LHCN-M2 (cell line): ENCODE measurements at regions not wholly inside any gene's neighbourhood (a gene's known extent, or its start where the extent isn't known, plus 50 kb on each side); places are given as distances from the start of the nearest gene placed in this dataset.

ENCODE experiments used
- DNase-seq: peaks from one replicate; pipeline ENCODE4 v3.0.0-alpha.2; 2012; ENCODE audit warnings: low read depth

DNA sequence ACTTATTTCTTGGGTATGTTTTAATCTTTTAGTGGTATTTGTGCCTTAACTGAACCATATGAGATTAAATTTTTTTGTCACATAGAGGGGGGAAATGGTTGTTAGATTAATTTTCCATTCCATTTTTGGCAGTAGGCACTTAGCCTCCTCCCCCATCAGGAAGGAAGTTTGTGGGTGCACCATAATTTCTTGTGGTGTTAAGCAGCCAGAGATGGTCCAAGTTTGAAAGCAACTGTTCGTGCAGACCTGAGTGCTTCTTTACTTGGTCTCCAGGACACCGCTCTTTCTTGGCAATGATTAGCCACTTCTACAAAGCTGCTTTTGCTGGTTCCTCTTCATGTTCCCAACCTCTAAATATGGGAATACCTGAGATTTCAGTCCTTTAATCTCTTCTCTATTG lies 92.7 kb upstream of the RPL34 start:
- DNase-seq, result no peak

DNA sequence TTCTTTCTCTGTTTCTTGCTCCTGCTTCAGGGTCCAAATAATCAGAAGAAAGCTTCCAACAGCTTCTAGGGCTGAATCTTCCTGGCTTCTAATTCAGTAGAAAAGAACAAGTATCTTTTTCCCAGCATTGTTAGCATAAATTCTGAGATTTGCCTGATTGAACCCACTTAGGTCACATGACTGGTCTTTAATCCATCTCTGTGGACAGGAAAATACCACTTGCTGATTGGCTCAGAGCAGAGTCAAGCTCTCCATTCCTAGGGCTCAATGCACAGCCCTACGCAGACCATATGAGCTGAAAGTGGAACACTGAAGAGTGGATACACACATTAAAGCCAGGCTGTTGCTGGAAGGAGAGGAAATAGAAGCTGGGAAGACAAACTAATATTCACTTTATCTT lies 99.6 kb upstream of the RPL34 start:
- DNase-seq, result no peak

DNA sequence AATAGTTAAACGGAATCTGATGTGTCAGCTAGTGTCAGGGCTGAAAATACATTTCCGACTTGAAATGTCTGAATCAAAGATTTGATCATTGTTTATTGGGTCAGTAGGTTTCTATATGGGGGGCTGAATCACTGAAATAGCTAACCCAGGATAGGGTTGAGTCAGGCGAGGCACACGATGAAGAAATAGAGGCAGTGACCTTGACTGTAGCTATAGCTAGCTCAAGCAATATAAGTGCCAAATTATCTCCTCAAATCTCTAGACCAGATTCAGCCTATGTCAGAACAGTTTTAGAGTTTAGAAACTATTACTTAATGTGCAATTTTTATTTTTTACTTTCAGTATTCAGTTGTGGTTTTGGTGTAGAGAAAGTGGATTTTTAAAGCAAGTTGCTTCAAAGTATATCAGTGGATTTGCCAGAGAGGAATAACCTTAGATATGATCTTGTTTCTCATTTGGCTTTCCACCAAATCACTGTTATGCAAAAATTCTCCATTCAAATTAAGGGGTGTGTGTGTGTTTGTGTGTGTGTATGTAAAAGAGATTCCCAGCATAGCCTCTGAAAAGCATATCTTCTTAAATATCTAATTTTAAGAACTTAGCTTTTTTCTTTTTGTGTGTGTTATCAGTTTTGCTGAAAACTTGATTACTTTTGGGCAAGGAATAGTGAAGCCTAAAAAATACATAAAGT lies 100.3 kb upstream of the RPL34 start:
- DNase-seq, result no peak

DNA sequence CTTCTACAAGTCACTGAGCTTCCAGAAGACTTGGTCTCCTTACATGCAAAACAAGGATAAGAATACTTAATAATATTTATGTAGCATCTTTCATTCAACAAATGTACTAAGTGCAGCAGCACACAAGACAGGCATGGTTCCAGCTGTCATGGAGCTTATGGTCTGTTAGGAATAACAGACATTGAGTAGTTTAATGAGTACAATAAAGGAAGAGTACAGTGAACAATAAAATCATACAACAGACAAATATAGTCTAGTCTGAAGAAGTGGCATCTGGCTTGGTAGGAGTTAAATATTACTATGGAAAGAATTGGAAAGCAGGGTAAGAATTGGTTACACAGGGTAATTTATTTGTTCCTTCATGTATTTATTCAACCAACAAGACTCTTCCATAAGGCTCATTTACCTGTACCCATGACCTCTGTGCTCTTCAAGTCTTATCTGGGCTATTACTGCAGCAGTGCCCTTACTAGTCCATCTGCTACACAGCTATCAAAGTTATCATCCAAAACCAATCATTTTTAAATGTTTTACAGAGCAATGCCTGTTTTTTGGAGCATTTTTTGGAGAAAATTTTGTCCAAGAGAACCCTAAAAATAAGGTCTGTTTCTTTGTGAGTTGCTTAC lies 101.1 kb upstream of the RPL34 start:
- no peak for DNase-seq

DNA sequence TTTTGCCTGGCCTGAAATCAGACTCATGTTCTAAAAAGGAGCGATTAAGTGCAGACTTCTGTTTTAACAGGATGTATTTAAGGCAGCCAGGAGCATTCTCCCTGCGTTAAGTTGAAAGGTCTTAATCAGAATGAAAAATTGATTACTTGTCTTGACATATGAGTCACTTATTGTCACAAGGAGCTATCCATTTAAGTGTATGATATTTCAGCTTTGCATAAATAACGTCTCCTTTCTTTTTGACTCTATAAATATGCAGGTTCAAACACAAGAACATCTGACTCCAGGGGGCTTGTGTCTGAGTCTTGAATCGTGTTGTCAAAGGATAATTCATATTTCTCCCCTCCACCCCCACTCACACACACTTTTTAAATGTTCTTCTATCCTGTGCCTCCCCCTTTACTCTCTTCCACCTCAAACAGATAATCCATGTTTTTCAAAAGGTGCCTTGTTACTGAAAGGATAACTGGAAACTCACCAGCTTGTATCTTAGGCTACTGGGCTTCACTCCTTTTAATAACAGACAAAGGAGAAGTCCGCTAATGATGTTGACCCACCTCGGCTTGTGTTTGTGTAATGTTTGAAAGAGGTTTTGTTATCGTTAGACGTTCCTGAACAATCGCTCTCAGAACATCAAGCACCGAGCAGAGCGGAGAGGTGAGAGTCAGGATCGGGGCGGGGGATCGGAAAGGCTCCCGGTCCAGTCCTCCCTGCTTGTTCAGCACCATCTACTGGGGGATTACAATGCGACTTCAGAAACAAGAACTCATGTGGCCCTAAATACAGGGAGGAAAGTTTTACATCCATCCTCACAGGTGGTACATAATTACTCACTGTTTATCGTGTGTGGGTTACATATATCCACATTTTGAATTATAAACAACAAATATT lies 107.5 kb upstream of the RPL34 start:
- peak; percentile 57 for DNase-seq

DNA sequence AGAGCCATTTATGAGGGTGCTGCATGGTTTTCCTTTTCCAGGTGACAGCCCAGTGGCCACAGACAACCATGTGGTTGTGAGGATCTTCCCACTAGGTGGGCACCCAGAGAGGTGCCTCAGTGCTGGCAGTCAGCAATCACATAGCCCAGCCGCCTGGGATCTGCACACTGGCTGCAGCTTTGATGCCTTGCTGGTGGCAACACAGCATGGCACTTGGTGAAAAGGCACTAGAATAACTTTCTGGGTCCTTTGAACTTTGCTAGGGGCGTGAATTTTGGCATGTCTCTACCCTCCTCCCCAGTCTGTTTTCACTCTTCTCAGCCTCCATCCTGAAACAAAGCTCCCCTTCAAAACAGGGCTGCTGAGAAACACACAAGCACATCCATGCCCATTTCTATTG lies 108.8 kb upstream of the RPL34 start:
- no peak for DNase-seq

DNA sequence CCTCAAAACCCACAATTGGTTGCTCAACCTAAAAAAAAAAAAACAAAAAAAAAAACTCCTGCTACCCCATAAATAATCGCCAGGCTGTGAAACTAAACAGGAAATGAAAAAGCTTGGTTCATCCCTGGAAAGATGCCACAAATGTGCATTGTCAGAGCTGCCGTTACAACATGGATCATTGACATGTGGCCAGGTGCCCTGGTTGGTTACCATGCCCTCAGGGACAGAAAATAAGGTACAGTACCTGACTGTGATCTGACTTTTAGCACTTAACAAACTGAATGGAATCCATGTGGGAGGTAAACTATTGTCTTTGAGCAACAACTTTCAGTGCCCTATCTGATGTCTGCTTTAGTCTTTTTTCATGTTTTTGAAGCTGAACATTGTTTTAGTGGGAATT lies 118.0 kb upstream of the RPL34 start:
- peak; percentile 23 for DNase-seq

DNA sequence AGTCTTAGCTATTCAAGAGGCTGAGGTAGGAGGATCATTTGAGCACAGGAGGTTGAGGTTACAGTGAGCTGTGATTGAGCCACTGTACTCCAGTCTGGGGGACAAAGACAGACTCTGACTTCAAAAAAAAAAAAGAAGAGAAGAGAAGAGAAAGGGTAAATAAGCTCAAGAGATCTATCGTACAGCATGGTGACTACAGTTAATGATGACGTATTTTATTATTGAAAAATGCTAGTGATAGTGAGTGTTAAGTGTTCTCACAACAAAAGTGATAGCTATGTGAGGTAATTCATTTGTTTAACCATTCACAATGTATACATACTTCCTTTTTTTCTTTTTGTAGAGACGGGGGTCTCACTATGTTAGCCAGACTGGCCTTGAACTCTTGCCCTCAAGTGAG lies 121.5 kb upstream of the RPL34 start:
- DNase-seq, result no peak

DNA sequence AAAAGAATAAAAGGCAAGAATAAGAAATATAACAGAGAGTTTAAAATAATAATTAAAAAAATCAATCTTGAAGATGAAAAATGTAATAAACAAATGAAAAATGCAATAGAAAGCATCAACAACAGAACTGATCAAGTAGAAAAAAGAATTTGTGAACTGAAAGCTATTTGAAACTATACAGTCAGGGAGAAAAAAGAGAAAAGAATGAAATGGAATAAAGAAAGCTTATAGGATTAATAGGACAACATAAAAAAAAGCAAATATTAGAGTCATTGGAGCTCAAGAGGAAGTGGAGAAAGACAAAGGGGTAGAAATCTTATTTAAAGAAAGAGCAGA lies 126.8 kb upstream of the RPL34 start:
- DNase-seq, result no peak

DNA sequence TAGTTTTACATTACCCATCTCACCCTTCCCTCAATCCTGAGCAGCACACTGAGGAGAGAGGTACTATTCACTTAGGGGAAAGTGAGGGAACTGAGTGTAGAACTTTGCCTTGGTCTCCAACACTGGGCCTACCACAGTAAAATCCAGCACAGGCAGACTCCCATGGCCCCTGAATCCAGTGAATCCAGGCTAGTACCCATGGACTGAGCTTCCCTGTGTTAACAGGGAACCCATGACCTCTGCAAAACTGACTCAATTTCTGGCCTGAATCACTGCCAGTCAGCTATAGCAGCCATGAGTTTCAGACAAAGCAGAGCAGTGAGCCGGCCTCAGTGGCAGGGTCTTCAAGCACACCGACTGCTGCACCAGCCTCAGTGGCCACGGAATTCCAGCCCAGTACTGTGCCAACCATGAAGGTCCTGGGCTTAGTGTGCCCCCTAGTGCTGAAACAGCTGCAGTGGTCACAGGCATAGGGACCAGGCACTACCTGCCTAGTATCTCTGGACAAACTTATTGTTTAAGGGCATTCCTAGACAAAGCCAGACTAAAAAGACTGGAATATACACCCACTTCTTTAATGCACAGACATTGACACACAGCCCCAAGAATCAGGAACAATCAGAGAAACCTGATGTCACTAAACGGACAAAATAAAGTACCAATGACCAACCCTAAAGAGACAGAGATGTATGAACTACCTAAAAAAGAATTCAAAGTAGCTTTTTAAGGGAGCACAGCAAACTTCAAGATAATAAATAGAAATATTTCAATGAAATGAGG lies 127.4 kb upstream of the RPL34 start:
- DNase-seq, result no peak

DNA sequence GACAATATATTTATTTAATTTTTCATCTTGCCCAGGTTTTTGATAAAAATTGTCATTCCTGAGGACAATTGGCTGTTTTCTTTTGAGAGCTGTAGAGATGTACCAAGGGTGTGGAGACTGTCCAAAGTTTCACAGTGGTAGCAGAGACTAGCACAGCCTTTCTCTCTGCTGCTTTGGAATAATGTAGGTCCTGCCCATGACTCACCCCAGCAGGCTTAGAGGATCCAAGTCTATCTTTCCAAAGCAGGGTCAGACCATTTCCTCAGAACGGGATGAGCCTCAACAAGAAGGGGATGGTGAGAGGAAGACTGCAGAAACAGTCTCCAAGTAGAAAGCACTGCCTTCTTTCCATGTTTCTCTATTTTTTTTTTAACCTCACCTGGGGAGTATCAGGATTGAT lies 131.5 kb upstream of the RPL34 start:
- no peak for DNase-seq

DNA sequence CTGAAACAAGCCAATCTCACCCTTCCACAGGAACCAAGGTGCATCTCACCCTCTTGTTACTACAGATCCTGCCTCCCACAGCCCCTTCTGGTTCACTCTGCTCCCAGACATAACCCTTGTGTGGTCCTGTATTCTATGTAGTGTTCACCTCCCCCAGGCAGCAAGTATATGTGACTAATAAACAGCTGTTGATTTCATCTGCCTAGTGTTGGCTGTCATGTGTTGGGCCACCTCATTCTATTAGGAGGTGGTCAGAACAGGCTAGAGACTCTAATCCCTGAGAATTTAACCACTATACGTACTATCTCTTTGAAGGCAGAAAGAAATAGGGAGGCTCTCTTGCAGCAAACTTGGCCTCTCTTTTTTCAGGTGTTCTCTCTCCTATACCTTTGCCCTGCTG lies 134.3 kb upstream of the RPL34 start:
- DNase-seq, result peak; percentile 73

DNA sequence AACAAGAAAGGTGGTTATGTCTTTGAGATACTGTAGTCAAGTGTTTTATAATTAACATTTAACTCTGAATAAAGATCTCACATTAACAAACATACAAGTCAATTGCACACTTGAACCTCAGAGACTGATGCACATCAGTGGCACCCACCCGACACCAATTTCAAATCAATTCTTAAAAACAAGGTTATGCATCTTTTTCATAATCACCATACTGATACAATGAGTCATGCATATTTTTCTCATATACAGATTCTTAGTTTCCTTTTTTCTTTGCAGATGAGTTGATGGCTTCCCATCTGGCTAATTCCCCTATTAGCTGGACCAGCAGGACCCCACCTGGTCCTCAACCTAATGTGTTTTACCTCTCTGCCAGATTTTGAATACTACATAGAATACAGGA lies 136.2 kb upstream of the RPL34 start:
- DNase-seq, result peak; percentile 25

DNA sequence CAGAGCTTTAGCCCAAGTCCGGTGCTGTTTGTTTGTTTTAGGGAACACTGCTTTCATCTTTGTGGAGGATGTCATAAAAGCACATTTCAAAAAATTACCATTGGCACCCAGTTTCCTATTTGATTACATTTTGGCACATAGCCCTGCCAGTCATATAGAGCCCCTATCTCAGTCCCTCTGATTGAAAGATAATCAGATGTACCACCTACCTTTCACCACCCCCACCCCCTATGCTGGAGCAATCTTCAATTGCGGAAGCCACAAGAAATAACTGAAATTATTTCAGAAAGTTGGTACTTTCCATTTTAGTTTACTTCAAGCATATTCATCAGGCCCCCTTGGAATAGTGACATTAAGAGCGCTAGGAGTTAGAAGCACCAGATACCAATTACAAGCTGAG lies 136.7 kb upstream of the RPL34 start:
- no peak for DNase-seq

DNA sequence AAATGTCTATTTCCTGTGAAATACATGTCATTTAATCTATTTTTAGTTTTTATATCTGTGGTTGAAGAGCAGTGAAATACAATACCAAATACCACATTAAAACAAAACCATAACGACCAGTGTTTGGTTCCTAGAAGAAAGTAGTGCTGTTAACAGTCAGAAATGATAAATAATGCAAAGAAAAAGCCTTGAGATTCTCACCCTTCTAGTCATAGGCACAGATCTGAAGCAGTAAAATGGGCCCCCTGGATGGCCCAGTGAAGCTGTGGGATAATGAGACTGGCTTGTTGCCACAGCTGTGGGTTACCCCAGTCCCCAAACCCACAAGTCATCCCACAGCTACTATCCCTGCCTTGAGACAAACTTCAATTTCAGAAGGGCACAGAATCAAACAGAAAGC lies 137.3 kb upstream of the RPL34 start:
- peak; percentile 52 for DNase-seq

DNA sequence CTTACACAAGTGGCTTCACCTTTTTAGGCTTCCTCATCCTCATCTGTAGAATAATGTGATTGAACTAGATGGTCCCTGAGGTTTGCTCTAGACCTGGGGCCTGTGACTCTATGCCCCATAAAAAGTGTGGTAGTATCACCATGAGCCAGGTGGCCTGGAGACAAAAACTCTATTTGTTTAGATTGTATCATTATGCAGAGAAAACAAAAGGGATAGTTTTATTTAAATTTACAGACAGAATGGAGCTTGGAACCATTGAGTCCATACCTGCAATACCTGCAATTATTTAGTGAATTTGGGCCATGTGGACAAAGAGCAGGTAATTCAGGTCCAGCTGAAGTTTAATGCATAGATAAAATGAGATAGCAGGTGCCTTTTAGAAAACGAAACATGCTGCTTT lies 139.5 kb upstream of the RPL34 start:
- DNase-seq, result no peak

DNA sequence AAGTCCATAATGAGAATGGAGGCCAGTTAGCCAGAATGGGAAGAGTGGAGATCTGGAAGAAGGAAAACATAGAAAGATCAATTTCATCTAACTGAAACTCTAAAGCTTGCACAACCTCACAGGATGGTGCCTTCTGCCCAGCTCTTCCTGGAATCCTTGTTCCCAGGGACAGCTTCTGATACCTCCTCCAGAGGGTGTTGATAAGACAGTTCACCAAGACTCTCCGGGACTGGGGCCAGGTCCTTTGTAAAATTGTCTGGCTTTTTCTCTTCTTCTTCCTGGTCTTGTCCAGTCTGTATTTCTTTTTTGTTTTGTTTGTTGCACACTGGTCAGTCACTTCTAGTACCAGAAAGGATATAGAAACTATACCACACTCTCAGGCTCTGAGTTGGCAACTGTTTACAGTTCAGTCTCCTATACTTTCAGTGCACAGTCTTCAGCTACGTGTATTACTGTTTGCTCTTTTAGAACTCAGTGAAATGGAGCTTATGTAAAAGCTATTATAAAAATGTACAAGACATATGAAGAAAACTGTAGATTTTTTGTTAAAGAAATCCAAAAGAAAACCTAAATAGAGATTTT lies 142.8 kb upstream of the RPL34 start:
- DNase-seq, result no peak

DNA sequence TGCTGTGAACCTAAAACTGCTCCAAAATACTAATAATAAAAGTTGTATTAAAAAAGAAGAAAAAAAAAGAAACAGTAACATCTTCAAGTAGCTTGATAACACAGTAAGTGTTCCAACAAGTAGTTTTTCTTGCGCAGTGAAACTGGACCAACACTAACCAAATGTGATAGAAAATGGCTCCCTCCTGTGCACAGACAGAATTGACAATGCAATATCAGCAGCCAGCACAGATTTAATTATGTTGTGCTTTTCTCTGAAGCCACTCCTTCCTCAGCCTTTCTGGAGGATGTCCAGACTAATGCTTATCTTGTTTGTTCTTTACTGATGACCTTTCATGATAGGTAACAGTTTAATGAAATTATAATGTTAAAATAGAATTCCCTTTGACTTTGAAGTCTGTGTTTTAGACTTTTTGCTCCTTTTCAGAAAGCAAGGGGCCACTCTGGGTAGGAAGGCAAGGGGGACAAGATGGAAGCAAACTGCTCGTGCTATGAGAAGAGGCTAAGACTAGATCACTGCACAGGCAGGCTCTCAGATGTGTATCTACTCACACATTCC lies 147.1 kb upstream of the RPL34 start:
- peak; percentile 26 for DNase-seq

DNA sequence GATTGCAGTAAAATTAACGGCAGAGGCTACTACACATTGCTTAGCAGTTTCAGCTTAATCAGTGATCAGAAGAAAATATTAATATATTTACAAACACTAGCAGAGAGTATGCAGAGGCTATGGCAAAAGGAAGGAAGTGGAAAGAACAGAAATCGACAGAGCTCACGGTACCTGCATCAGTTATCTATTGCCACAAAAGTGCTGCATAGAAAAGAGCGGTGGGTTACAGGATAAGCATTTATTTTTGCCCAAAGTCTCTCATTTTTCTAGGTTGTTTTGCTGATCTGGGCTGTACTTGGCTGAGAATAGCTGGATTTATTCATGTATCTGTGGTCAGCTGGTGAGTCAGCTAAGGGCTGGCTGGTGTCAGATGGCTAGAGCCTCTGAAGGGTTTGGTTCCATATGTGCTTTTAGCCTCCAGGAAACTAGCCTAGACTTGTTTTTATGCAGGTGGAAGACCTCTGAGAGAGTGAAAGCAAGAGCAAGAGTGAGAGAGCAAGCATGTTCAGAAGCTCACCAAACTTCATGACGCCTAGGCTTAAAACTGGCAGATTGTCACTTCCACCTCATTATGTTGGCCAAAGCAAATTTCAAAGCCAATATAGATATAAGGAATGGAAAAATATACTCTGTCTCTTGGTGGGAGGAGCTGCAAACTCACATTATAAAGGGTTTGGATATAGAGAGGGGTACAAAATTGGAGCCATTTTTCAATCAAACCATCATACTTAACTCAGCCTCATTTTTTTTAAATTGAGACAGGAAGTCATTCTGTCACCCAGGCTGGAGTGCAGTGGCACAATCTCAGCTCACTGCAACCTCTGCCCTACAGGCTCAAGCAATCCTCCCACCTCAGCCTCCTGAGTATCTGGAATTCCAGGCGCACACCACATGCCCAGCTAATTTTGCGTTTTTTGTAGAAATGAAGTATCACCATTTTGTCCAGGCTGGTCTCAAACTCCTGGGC lies 153.2 kb upstream of the RPL34 start:
- DNase-seq, result peak; percentile 93

DNA sequence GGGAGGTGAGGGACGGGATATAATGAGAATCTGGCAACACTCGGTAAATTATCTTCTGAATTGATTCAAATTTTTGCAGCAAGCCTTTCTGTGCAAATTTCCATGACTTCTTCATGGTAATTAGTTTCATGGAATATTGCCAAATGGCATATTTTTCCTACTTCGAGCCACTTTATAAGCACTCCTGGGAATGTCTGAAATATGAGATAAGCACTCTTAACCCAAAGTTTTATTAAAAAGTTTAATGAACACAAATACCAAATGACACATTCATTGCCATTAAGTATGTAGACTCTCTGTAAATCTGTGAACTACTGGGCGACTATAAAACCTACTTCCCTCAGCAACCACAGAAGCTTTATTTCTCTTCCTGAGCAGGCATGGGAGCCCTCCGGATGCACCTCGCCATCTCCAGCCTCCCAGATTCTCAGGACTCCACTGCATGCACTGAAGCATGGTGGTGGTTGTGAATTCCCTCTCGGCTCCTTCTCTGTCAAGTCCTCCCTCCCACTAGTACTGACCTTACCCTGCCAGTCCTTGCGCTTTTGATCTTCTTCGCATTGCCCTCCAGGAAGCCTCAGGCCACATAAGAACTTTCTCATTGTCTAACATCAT lies 154.4 kb upstream of the RPL34 start:
- DNase-seq, result no peak
